ENCODE measurements at regions not wholly inside any gene's neighbourhood (a gene's known extent, or its start where the extent isn't known, plus 50 kb on each side); places are given as distances from the start of the nearest gene placed in this dataset.
"Not testable (repeated sequence)": the region's sequence is repeated elsewhere in the genome, so short reads cannot be mapped to it uniquely, and the experiment has no call there.

GRCh38 chr1:98316286-98316905 is 345.1 kb upstream of the SNX7 start:
- DNase-seq, result no peak
- intact Hi-C loops (cut with DNase I), result no loop called here

GRCh38 chr1:98315309-98315708 is 346.2 kb upstream of the SNX7 start:
- DNase-seq, result no peak
- intact Hi-C loops (cut with DNase I), result no loop called here

GRCh38 chr1:98314601-98315000 is 346.9 kb upstream of the SNX7 start:
- intact Hi-C loops (cut with DNase I), result no loop called here
- no peak for DNase-seq

GRCh38 chr1:98306517-98307089 is 354.9 kb upstream of the SNX7 start:
- no peak for DNase-seq
- intact Hi-C loops (cut with DNase I), result no loop called here

GRCh38 chr1:98305362-98305761 is 356.2 kb upstream of the SNX7 start:
- DNase-seq, result no peak
- intact Hi-C loops (cut with DNase I), result no loop called here

- no peak for DNase-seq
- intact Hi-C loops (cut with DNase I), result no loop called here
Observed at GRCh38 chr1:98304888-98305287, 356.6 kb upstream of the SNX7 start.

GRCh38 chr1:98299861-98300260 is 361.7 kb upstream of the SNX7 start:
- intact Hi-C loops (cut with DNase I), result no loop called here
- DNase-seq, result no peak

GRCh38 chr1:98299313-98299712 is 362.2 kb upstream of the SNX7 start:
- intact Hi-C loops (cut with DNase I), result no loop called here

GRCh38 chr1:98298319-98298718 is 363.2 kb upstream of the SNX7 start:
- DNase-seq, result no peak
- intact Hi-C loops (cut with DNase I), result no loop called here

More at GRCh38 chr1:98299313-98299712, 362.2 kb upstream of the SNX7 start:
- no peak for DNase-seq

- no peak for DNase-seq
- intact Hi-C loops (cut with DNase I), result no loop called here
Observed at GRCh38 chr1:98296681-98297080, 364.8 kb upstream of the SNX7 start.

- intact Hi-C loops (cut with DNase I), result no loop called here
- DNase-seq, result no peak
Observed at GRCh38 chr1:98294127-98294526, 367.4 kb upstream of the SNX7 start.

GRCh38 chr1:98292994-98293393 is 368.5 kb upstream of the SNX7 start:
- no peak for DNase-seq
- intact Hi-C loops (cut with DNase I), result no loop called here

- intact Hi-C loops (cut with DNase I), result no loop called here
- DNase-seq, result no peak
Observed at GRCh38 chr1:98289311-98289710, 368.5 kb upstream of the DPYD start.

- DNase-seq, result no peak
- intact Hi-C loops (cut with DNase I), result no loop called here
Observed at GRCh38 chr1:98288494-98288893, 367.7 kb upstream of the DPYD start.

- intact Hi-C loops (cut with DNase I), result no loop called here
- DNase-seq, result no peak
Observed at GRCh38 chr1:98287626-98288025, 366.8 kb upstream of the DPYD start.

- intact Hi-C loops (cut with DNase I), result no loop called here
- no peak for DNase-seq
Observed at GRCh38 chr1:98286656-98287055, 365.8 kb upstream of the DPYD start.

- intact Hi-C loops (cut with DNase I); DNase-seq: not testable (repeated sequence)
Observed at GRCh38 chr1:98285286-98285685, 364.5 kb upstream of the DPYD start.

- no peak for DNase-seq
- intact Hi-C loops (cut with DNase I), result no loop called here
Observed at GRCh38 chr1:98280049-98280448, 359.2 kb upstream of the DPYD start.

GRCh38 chr1:98278055-98278454 is 357.2 kb upstream of the DPYD start:
- intact Hi-C loops (cut with DNase I), result no loop called here
- DNase-seq, result no peak

- DNase-seq, result no peak
Observed at GRCh38 chr1:98277118-98277517, 356.3 kb upstream of the DPYD start.

GRCh38 chr1:98276514-98276913 is 355.7 kb upstream of the DPYD start:
- no peak for DNase-seq
- intact Hi-C loops (cut with DNase I), result no loop called here

More at GRCh38 chr1:98277118-98277517, 356.3 kb upstream of the DPYD start:
- intact Hi-C loops (cut with DNase I), result no loop called here

Measured in head of caudate nucleus (tissue), 42 donors.